ENCODE measurements at regions not wholly inside any gene's neighbourhood (a gene's known extent, or its start where the extent isn't known, plus 50 kb on each side); places are given as distances from the start of the nearest gene placed in this dataset.
A peak's percentile ranks its signal among the peaks of the same experiment; 100 is the strongest.

DNA sequence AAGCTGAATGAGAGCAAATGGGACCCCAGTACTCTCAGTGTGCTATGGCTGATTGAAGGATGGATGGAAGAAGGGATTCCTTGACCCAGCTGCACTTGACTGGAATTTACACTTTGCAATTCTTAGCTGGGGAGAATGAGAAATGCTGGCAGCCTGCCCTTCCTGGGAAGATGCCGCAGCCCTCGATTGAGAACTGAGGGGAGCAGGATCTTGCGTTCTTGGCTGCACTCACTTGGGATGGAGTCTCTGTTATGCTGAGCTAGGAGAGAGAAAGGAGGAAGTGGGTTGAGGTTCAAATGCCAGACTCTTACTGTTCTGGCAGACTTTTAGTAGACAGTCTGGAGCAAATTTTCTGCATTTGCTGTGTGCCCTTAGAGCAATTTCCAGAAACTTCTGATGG is 221.2 kb downstream of the FNDC1 start:
- H3K36me3 ChIP-seq (ENCODE audit: control insufficient read depth, insufficient read depth, low read length), result no peaks in the 10 kb centered on the region
- whole genome bisulfite sequencing (ENCODE audit: insufficient coverage, low lambda C conversion rate), result no CpG with 5 or more reads among the region's 3 CpGs
- no peak overlapping the region for H3K4me3 ChIP-seq (ENCODE audit: low read length)
- H3K9me3 ChIP-seq (ENCODE audit: control insufficient read depth, low read depth, low read length), result no peaks in the 10 kb centered on the region
- no peak overlapping the region for H3K27ac ChIP-seq (ENCODE audit: low read length)
- H3K4me1 ChIP-seq (ENCODE audit: control insufficient read depth, insufficient read depth, low read length), result no peaks in the 10 kb centered on the region
- H3K27me3 ChIP-seq (ENCODE audit: control insufficient read depth, insufficient read depth, low read length), result no peaks in the 10 kb centered on the region
- peak in 1 of 2 donors; percentile 5 for DNase-seq

DNA sequence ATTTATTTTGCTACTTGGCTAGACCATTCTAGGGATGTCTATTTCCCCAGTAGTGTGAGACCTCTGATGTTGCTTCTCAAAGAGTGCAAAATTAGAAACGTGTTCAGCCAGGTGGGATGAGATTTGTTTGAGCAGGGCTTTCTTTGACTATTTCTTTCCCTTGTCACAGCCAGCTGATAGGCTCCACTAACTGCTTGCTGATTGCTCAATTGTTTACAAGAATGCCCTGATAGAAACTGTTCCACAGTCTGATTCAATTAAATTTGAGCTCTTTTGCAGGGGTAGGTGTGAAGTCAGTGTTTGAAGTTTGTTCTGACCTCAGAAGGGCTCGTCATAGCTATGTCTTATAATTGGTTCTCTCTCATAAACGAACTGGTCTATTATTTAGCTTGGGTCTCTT is 220.5 kb downstream of the FNDC1 start:
- H3K27ac ChIP-seq (ENCODE audit: low read length), result no peak overlapping the region
- H3K9me3 ChIP-seq (ENCODE audit: control insufficient read depth, low read depth, low read length), result no peaks in the 10 kb centered on the region
- no peaks in the 10 kb centered on the region for H3K4me1 ChIP-seq (ENCODE audit: control insufficient read depth, insufficient read depth, low read length)
- H3K4me3 ChIP-seq (ENCODE audit: low read length), result no peak overlapping the region
- no peaks in the 10 kb centered on the region for H3K36me3 ChIP-seq (ENCODE audit: control insufficient read depth, insufficient read depth, low read length)
- H3K27me3 ChIP-seq (ENCODE audit: control insufficient read depth, insufficient read depth, low read length), result no peaks in the 10 kb centered on the region
- no peak for DNase-seq
- no CpG with 5 or more reads among the region's 3 CpGs for WGBS (ENCODE audit: insufficient coverage, low lambda C conversion rate)

DNA sequence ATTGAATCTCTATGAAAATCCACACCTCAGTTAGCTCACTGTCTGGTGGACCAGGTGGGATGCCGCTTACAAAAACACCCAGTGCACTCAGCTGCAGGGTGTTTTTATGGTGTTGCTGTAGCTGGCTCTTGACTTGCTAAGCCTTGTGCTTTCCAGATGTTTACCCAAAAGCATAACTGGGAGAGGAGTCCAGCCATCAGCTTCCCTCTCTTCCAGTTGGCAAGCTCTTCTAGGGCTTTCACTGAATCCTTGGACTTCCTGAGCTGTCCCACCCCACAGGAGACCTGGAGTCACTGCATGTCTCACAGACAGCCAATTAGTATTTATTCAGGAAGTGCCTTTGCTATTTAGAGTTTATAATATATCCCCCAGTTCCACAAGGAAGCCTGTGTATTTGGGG is 210.9 kb downstream of the FNDC1 start:
- no peaks in the 10 kb centered on the region for H3K36me3 ChIP-seq (ENCODE audit: control insufficient read depth, insufficient read depth, low read length)
- H3K9me3 ChIP-seq (ENCODE audit: control insufficient read depth, low read depth, low read length), result no peaks in the 10 kb centered on the region
- DNase-seq, result no peak
- H3K4me1 ChIP-seq (ENCODE audit: control insufficient read depth, insufficient read depth, low read length), result no peaks in the 10 kb centered on the region
- H3K27me3 ChIP-seq (ENCODE audit: control insufficient read depth, insufficient read depth, low read length), result peaks cover 3% of the 10 kb centered on the region
- WGBS (ENCODE audit: insufficient coverage, low lambda C conversion rate), result no CpG with 5 or more reads among the region's 1 CpG
- no peak overlapping the region for H3K4me3 ChIP-seq (ENCODE audit: low read length)
- H3K27ac ChIP-seq (ENCODE audit: low read length), result no peak overlapping the region

DNA sequence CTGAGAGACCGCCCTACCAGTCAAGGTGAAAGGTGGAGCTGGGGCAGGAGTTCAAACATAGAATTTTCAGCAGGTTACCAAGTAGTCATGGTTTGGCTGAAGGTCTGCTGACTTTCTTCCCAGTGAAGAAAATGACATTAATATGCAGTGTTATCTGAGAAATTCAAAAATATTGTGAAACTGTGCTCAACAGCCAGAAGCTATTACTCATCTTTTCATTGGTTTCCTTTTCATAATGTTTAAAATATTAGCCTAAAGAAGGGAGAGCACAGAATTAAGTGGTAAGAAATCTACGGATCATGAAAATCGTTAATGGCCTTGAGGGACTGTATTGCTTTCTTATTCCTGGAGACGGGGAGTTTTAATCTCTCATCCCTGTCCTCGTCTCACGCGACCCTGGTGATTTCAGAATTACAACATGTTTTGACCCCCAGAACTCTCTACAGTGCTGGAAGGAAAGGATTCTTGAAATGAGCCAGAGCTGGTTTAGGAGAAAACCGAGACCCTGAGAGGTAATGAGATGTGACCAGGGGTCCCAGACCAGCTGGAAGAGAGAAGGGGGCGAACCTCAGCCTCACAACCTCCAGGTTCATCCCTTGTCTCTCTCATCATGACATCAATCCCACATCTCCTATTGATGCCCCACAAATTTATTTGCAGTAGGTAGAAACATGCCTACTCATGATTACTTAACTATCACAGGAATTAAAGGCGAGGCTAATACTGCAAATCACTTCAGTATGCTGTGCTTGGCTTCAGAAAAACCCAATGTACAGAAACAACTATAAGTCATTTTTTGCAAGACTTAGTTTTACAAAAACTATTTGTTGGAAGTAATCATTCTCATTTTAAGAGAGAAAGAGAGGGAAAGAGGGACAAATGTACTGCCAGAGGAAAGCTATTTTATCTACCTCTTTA is 209.5 kb downstream of the FNDC1 start:
- Histone ChIP-seq H3K27ac (ENCODE audit: low read length) (no peak overlapping the region), H3K27me3 (ENCODE audit: control insufficient read depth, insufficient read depth, low read length) (peaks cover 3% of the 10 kb centered on the region), H3K4me1 (ENCODE audit: control insufficient read depth, insufficient read depth, low read length) (no peaks in the 10 kb centered on the region), H3K4me3 (ENCODE audit: low read length) (no peak overlapping the region), H3K36me3 (ENCODE audit: control insufficient read depth, insufficient read depth, low read length) (no peaks in the 10 kb centered on the region), H3K9me3 (ENCODE audit: control insufficient read depth, low read depth, low read length) (no peaks in the 10 kb centered on the region)
- DNase-seq, result no peak
- 90% methylated on average over 2 of the region's 10 CpGs for WGBS (ENCODE audit: insufficient coverage, low lambda C conversion rate)

DNA sequence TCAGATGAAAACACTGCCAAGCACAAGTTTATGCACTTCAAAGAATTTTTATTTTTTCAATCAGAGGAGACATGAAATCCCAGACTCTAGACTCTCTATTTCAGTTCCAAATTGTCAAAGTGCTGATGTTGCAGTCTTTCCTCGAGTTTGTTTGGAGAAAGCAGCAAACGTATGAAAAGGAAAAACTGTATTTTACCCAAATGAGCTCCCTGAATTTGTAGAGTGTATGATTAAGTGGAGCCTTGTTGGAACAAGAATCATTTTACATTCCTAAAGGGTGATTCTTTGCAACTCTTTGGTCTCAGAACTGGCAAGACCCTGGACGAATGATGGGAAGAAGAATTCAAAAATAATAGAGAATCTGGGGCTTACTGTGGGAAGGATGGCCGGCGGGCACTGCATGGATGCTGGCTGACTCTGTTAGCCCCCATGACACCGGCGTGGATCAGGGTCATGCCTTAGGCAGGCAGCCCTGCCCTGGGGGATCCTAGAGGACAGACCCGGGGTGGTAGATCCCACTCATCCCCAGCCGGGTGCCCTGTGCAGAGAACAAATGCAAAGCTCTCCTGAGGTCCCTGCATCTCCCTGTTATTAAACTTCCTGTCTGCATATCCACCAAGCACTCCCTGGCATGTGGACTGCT is 207.4 kb downstream of the FNDC1 start:
- no peak overlapping the region for H3K4me3 ChIP-seq (ENCODE audit: low read length)
- no peaks in the 10 kb centered on the region for H3K4me1 ChIP-seq (ENCODE audit: control insufficient read depth, insufficient read depth, low read length)
- WGBS (ENCODE audit: insufficient coverage, low lambda C conversion rate), result 94% methylated on average over 3 of the region's 9 CpGs
- no peaks in the 10 kb centered on the region for H3K9me3 ChIP-seq (ENCODE audit: control insufficient read depth, low read depth, low read length)
- no peaks in the 10 kb centered on the region for H3K36me3 ChIP-seq (ENCODE audit: control insufficient read depth, insufficient read depth, low read length)
- DNase-seq, result no peak
- H3K27ac ChIP-seq (ENCODE audit: low read length), result no peak overlapping the region
- peaks cover 3% of the 10 kb centered on the region for H3K27me3 ChIP-seq (ENCODE audit: control insufficient read depth, insufficient read depth, low read length)

DNA sequence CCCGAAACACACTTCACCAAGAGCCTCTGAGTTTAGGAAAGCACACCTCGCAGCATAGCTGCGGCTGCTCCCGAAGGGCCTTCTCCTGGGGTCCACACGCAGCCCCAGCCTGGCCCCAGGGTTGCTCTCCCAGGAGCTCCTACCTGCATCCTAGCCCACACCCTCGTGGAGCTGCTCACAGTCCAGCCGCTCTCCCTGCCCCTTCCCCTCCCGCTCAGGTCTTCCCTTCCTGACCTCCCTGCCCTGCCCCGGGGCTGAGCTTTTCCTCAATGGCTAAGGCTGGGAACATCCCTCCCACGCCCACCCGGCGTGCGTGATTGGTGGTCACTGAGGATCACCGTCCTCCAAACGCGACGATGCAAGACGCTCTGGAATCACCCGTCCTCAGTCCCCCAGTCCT is 205.8 kb downstream of the FNDC1 start:
- Histone ChIP-seq H3K27ac (ENCODE audit: low read length) (no peak overlapping the region), H3K4me3 (ENCODE audit: low read length) (no peak overlapping the region), H3K27me3 (ENCODE audit: control insufficient read depth, insufficient read depth, low read length) (peaks cover 3% of the 10 kb centered on the region), H3K36me3 (ENCODE audit: control insufficient read depth, insufficient read depth, low read length) (no peaks in the 10 kb centered on the region), H3K4me1 (ENCODE audit: control insufficient read depth, insufficient read depth, low read length) (no peaks in the 10 kb centered on the region), H3K9me3 (ENCODE audit: control insufficient read depth, low read depth, low read length) (no peaks in the 10 kb centered on the region)
- WGBS (ENCODE audit: insufficient coverage, low lambda C conversion rate), result no CpG with 5 or more reads among the region's 19 CpGs
- no peak for DNase-seq

DNA sequence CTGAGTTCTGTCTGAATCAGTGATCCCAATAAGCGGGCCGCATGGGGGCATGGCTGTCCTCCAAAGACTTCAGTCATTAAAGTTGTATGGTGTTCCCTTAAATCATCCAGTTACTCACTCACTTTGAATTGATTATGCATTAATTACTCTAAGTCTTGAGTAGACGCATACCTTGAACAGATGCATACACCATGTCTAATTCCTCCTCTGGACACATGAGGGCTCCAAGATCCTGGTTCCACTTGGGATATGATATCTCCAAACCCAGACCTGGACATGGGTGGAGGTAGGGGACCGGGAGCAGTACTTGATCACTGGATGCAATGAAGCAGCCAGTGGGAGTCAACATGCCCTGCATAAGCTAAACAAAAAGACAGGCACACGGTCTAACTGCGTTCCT is 204.5 kb downstream of the FNDC1 start:
- Histone ChIP-seq H3K4me3 (ENCODE audit: low read length) (no peak overlapping the region), H3K27ac (ENCODE audit: low read length) (no peak overlapping the region), H3K27me3 (ENCODE audit: control insufficient read depth, insufficient read depth, low read length) (peaks cover 3% of the 10 kb centered on the region), H3K4me1 (ENCODE audit: control insufficient read depth, insufficient read depth, low read length) (no peaks in the 10 kb centered on the region), H3K9me3 (ENCODE audit: control insufficient read depth, low read depth, low read length) (no peaks in the 10 kb centered on the region), H3K36me3 (ENCODE audit: control insufficient read depth, insufficient read depth, low read length) (no peaks in the 10 kb centered on the region)
- WGBS (ENCODE audit: insufficient coverage, low lambda C conversion rate), result no CpG with 5 or more reads among the region's 6 CpGs
- DNase-seq, result no peak

DNA sequence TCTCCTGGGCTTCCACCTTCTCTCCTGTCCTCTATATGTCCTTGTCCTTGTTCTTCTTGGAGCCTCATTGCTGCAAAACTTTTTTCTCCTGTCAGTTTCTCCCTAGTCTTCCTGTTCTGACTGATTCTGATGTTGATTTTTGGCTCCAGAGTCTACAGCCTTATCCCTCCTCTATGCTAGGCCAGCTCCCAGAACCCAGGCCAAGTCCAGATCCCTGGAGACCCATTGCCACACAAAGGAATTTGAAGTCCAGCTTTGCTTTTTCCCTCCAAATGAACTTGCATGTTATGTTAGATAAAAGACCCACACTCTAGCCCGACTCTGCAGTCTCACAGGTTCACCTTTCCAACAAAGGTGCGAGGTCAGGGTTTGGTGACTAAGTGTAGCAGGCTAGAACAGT is 203.1 kb downstream of the FNDC1 start:
- H3K27me3 ChIP-seq (ENCODE audit: control insufficient read depth, insufficient read depth, low read length), result peaks cover 3% of the 10 kb centered on the region
- no peaks in the 10 kb centered on the region for H3K9me3 ChIP-seq (ENCODE audit: control insufficient read depth, low read depth, low read length)
- H3K4me1 ChIP-seq (ENCODE audit: control insufficient read depth, insufficient read depth, low read length), result no peaks in the 10 kb centered on the region
- no CpG with 5 or more reads among the region's 2 CpGs for WGBS (ENCODE audit: insufficient coverage, low lambda C conversion rate)
- no peak overlapping the region for H3K4me3 ChIP-seq (ENCODE audit: low read length)
- no peaks in the 10 kb centered on the region for H3K36me3 ChIP-seq (ENCODE audit: control insufficient read depth, insufficient read depth, low read length)
- no peak for DNase-seq
- H3K27ac ChIP-seq (ENCODE audit: low read length), result no peak overlapping the region

DNA sequence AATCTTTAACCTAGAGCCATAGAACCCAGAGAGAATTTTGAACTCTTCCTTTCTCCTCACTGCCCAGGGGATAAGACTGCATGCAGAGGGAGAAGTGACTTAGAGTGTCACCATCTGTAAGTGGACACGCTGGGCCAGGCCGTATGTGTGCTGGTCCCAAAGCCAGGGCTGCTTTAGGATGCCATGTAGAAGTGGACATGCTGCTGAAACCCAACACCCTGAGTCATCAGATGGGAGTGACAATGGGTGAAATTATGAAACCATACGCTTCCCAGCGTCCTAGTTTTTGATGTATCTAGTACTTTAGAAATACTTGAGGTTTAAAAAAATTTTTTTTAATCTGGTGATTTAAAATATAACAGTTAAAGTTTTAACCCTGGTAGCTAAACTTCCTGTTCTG is 191.1 kb downstream of the FNDC1 start:
- Histone ChIP-seq H3K4me1 (ENCODE audit: control insufficient read depth, insufficient read depth, low read length) (no peaks in the 10 kb centered on the region), H3K27me3 (ENCODE audit: control insufficient read depth, insufficient read depth, low read length) (no peaks in the 10 kb centered on the region), H3K4me3 (ENCODE audit: low read length) (no peak overlapping the region), H3K27ac (ENCODE audit: low read length) (no peak overlapping the region), H3K36me3 (ENCODE audit: control insufficient read depth, insufficient read depth, low read length) (no peaks in the 10 kb centered on the region), H3K9me3 (ENCODE audit: control insufficient read depth, low read depth, low read length) (no peaks in the 10 kb centered on the region)
- WGBS (ENCODE audit: insufficient coverage, low lambda C conversion rate), result no CpG with 5 or more reads among the region's 4 CpGs
- DNase-seq, result no peak

DNA sequence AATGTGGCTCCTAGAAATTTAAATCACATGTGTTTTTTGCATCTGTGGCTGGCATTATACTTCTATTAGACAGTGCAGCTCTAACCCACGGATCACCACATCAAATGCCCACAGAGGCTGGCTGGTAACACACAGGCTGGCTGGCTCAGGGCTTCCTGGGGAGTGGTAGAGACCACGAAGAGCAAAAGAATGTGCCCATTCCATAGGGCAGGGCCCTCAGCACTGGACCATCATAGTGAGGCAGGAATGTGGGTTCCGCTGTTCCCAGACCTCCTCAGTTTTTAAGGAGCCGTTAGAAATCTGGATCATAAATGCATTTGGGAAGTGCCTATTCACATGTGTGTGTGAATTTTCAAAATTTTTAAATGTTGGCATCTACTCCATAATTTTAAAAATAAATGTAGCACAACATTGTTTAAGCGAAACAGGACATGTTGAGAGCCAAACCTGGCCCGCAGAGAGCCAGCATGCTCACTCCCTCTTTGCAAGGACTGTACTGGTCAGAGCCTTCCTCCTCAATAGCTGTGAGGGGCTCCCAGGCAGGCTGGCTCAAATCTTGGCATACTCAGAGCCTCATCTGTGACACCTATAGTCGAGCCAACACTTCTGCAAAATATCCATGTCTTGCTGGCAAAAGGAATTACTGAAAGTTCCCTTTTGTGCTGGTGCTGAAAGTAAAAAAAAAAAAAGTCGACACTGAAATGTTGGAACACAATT is 190.5 kb downstream of the FNDC1 start:
- no peak overlapping the region for H3K4me3 ChIP-seq (ENCODE audit: low read length)
- H3K4me1 ChIP-seq (ENCODE audit: control insufficient read depth, insufficient read depth, low read length), result no peaks in the 10 kb centered on the region
- no peak for DNase-seq
- H3K9me3 ChIP-seq (ENCODE audit: control insufficient read depth, low read depth, low read length), result no peaks in the 10 kb centered on the region
- no peaks in the 10 kb centered on the region for H3K36me3 ChIP-seq (ENCODE audit: control insufficient read depth, insufficient read depth, low read length)
- 63% methylated on average over 1 of the region's 8 CpGs for WGBS (ENCODE audit: insufficient coverage, low lambda C conversion rate)
- H3K27ac ChIP-seq (ENCODE audit: low read length), result no peak overlapping the region
- H3K27me3 ChIP-seq (ENCODE audit: control insufficient read depth, insufficient read depth, low read length), result no peaks in the 10 kb centered on the region

Measured in large intestine (tissue), 3 donors.